UCSD-AML1 (cell line): ENCODE measurements at regions not wholly inside any gene's neighbourhood (a gene's known extent, or its start where the extent isn't known, plus 50 kb on each side); places are given as distances from the start of the nearest gene placed in this dataset.
"Not testable (repeated sequence)": the region's sequence is repeated elsewhere in the genome, so short reads cannot be mapped to it uniquely, and the experiment has no call there.

Experiments used
- DNase-seq: peaks from one replicate; lab custom pipeline; 2025; ENCODE audit not compliant: unreplicated experiment; lab: John Stamatoyannopoulos, UW

DNA sequence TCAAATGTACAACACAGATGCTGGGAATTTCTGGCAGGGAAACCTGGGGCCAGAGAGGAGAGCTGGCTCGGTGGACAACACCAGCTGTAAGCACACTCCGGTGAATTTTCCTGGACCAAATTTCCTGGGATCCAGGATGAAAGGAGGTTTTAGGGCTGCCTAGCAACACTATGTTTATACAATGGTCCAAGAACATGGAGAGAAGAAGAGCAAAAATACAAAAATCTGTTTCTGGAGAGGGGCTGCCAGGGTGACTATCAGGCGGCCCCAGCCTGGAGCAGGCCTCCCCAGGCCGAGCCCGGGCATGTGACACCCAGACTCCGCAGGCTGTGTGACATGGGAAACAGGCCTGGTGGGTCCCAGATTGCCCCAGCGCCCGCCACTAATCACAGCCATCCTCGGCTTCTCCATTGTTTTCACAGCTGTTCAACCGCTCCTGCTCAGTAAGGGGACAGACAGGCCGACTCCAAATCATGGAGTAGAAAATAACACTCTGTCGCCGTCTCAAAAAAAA lies 336.0 kb upstream of the NFIA start:
- DNase-seq = no peak

- no peak for DNase-seq
Observed at GRCh38 chr1:60745484-60745883, 336.9 kb upstream of the NFIA start.

- DNase-seq = no peak
Observed at GRCh38 chr1:60742339-60742738, 340.0 kb upstream of the NFIA start.

- DNase-seq = no peak
Observed at GRCh38 chr1:60740154-60740553, 342.2 kb upstream of the NFIA start.

- DNase-seq = no peak
Observed at GRCh38 chr1:60739729-60740128, 342.6 kb upstream of the NFIA start.

DNA sequence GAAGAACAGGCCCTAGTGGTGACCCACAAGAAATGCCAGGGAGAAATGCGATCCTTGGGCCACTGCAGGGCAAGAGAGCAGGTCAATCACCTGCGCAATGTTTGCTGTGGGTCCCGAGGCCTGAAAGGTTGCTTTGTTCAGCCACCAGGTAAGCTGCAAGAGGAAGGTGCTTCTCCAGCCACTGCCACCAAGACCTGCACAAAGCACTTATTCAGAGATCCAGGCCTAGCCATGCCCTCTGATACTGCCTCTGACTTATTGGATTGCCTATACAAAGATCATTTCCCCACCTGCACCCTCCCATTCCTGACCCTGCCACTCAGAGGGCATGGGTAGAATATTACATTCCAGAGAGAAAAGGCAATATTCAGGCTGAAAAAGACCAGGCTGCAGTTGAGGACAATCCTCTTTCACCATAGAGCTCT lies 349.4 kb upstream of the NFIA start:
- no peak for DNase-seq

DNA sequence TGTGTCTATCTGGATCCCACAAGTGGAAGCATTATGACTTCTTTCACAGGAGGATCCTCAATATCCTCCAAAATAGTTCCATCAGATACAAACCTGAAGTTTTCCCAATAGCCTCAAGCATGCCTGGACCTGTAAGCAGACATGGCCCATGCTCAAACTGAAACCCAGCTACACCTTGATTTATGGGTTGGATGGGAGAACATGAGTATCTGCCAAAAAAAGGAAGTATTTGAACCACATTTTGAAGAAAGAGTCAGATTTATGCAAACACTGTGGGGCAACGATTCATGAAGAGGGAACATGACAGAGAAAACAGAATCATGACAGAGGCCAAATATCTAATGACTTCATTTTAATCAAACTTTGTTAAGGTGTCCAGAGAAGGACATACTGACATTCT lies 351.0 kb upstream of the NFIA start:
- no peak for DNase-seq

- no peak for DNase-seq
Observed at GRCh38 chr1:60727552-60727951, 354.8 kb upstream of the NFIA start.

DNA sequence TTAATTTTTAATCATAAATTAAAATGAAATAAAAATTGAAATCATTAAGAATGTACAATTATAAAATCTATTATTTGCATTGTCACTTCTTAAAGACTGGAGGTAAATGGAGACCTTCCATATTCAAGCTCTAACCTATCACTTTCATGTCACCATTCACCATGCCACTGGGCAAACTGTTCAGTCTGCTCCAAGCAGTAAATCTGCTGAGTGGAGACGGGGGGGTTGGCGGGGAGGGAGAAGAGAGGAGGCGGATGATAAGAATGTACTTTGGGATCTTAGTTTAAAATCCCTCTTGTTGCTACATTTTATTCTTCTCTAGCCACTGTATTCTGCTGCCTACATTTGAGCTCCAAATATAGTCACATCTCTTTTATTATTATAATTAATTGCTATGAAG lies 365.9 kb upstream of the NFIA start:
- no peak for DNase-seq

GRCh38 chr1:60715970-60716369 lies 366.4 kb upstream of the NFIA start:
- no peak for DNase-seq

GRCh38 chr1:60709426-60709825 lies 372.9 kb upstream of the NFIA start:
- DNase-seq = no peak

DNA sequence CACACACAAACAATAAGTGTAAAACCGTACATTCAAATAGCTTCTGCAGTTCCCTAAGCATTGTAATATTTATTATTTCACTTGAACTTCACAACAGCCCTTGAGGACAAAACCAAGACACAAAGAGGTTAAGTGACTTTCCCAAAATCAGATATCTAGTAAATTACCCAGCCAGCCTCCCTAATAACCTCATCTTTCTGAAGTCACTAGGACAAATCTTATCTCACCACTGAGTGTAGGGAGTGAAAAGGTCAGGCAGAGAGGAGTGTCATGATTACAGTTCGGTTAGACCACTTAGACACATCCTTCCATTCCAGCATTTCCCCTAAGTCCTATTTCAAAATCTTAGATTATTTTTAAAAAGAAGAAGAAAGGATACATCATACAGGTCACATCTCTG lies 377.3 kb upstream of the NFIA start:
- no peak for DNase-seq

DNA sequence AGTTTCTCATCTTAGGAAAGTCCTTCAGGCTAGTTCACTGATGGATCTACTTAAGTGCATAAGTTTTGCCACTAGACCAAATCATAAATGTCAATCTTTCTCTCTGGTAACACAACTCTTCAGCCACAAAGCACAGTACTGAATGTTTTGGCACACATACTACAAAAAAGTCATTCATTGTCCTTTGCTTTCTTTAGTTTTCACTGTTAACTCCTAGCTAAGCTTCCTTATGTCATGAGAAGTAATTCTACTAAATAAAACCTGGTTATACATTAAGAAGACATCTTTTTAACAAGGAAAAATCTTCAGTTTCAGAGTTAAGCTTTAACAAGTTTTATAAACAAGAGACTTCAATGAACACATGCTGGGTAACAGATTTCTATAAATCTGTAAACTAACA lies 379.2 kb upstream of the NFIA start:
- no peak for DNase-seq

GRCh38 chr1:60699325-60699724 lies 383.0 kb upstream of the NFIA start:
- DNase-seq = no peak

GRCh38 chr1:60697204-60697994 lies 385.0 kb upstream of the NFIA start:
- no peak for DNase-seq

GRCh38 chr1:60696512-60696911 lies 385.8 kb upstream of the NFIA start:
- no peak for DNase-seq

- no peak for DNase-seq
Observed at GRCh38 chr1:60695716-60696171, 386.6 kb upstream of the NFIA start.

- DNase-seq = no peak
Observed at GRCh38 chr1:60694980-60695379, 387.4 kb upstream of the NFIA start.

DNA sequence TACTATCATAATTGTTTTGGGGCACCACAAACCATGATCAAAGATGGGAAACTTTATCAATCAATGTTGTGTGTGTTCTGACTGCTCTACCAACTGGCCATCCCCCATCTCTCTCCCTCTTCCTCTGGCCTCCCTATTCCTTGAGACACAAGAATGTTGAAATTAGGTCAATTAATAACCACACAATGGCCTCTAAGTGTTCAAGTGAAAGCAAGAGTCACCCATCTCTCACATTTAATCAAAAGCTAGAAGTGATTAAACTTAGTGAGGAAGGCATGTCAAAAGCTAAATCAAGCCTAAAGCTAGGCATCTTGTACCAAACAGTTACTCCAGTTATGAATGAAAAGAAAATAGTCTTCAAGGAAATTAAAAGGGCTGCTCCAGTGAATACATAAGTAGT lies 390.3 kb upstream of the NFIA start:
- no peak for DNase-seq

- not testable (repeated sequence) for DNase-seq
Observed at GRCh38 chr1:60688221-60688620, 394.1 kb upstream of the NFIA start.

DNA sequence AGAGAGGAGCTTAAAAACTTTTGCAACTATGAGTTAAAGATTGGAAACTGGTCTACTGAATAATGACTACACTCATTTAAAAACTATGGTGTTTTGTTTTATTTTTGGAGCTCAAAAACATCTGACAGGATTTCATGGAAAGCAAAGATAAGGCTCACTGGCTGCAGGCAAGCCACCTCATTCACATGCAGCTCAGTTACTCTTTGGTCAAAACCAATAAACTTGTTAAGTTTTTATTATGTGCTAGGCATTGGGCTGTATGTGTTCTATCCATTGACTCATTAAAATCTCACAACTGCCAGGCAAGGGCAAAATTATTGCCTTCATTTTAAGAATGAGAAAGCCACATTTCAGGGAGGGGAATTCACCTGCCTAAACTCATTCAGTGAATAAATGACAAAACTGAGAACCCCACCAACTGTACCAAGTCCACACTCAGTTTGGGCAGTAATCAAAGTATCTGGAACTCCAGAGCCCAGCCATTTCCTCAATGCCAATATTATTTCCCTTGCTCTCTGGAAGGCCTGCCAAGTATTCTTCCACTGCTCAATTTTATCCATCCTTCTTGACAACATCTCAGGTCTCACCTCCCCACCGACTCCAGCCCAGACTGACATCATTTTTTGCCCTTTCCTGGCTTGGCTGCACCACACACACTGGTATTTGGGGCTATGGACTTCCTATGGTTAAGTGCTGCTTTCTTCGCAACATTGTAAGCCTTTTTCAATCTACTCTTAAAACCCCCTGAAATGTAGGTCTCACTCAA lies 401.1 kb upstream of the NFIA start:
- no peak for DNase-seq
